ENCODE measurements at regions not wholly inside any gene's neighbourhood (a gene's known extent, or its start where the extent isn't known, plus 50 kb on each side); places are given as distances from the start of the nearest gene placed in this dataset.

- TF ChIP-seq, protein P1, sequence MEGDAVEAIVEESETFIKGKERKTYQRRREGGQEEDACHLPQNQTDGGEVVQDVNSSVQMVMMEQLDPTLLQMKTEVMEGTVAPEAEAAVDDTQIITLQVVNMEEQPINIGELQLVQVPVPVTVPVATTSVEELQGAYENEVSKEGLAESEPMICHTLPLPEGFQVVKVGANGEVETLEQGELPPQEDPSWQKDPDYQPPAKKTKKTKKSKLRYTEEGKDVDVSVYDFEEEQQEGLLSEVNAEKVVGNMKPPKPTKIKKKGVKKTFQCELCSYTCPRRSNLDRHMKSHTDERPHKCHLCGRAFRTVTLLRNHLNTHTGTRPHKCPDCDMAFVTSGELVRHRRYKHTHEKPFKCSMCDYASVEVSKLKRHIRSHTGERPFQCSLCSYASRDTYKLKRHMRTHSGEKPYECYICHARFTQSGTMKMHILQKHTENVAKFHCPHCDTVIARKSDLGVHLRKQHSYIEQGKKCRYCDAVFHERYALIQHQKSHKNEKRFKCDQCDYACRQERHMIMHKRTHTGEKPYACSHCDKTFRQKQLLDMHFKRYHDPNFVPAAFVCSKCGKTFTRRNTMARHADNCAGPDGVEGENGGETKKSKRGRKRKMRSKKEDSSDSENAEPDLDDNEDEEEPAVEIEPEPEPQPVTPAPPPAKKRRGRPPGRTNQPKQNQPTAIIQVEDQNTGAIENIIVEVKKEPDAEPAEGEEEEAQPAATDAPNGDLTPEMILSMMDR (IDR thresholded peaks at IDR 0.05; ENCODE audit: control insufficient read depth, insufficient read depth, low read depth, low read length, missing control alignments): no peak
- DNase-seq (ENCODE audit: low read depth): no peak
- no peak overlapping the region for H3K4me3 ChIP-seq (ENCODE audit: control insufficient read depth, low read depth, low read length)
Measured at GRCh38 chr15:56783857-56784661, 50.8 kb upstream of the ZNF280D start.

- DNase-seq (ENCODE audit: low read depth): no peak
- TF ChIP-seq, protein P1 (IDR thresholded peaks at IDR 0.05; ENCODE audit: control insufficient read depth, insufficient read depth, low read depth, low read length, missing control alignments): no peak
- H3K4me3 ChIP-seq (ENCODE audit: control insufficient read depth, low read depth, low read length): no peak overlapping the region
Measured at GRCh38 chr15:56783156-56783856, 50.0 kb upstream of the ZNF280D start.

Measured in AG09309 (cell line).